Epithelial cell of prostate (primary cell): ENCODE measurements at regions not wholly inside any gene's neighbourhood (a gene's known extent, or its start where the extent isn't known, plus 50 kb on each side); places are given as distances from the start of the nearest gene placed in this dataset.
A peak's percentile ranks its signal among the peaks of the same experiment; 100 is the strongest.
"Not testable (repeated sequence)": the region's sequence is repeated elsewhere in the genome, so short reads cannot be mapped to it uniquely, and the experiment has no call there.

Source experiments
- DNase-seq: peaks from one replicate; pipeline ENCODE4 v3.0.0-alpha.2; 2011; ENCODE audit warnings: low read depth, low spot score
- H3K27ac ChIP-seq: fragments of 450-650 bp; 2 replicates; pipeline ENCODE4 v1.5.1; 2017; ENCODE audit warnings: mild to moderate bottlenecking

- no peak overlapping the region for H3K27ac ChIP-seq
- DNase-seq: no peak
Measured at GRCh38 chr2:180258041-180258537, 251.0 kb upstream of the CWC22 start.

DNA sequence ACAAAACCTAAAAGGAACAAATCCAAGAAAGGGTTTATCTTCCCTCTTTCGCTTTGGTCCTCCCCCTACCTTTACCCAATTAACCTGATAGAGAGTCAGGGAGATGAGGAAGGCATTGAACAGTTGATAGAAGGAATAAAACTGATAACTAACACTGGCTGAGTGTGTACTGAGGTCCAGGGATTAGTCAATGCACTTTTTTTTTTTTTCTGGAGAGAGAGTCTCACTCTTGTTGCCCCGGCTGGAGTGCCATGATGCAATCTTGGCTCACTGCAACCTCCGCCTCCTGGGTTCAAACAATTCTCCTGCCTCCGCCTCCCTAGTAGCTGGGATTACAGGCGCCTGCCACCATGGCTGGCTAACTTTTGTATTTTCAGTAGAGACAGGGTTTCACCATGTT is 250.2 kb upstream of the CWC22 start:
- no peak overlapping the region for H3K27ac ChIP-seq
- DNase-seq: no peak

- DNase-seq: no peak
- no peak overlapping the region for H3K27ac ChIP-seq
Measured at GRCh38 chr2:180255981-180256380, 248.9 kb upstream of the CWC22 start.

DNA sequence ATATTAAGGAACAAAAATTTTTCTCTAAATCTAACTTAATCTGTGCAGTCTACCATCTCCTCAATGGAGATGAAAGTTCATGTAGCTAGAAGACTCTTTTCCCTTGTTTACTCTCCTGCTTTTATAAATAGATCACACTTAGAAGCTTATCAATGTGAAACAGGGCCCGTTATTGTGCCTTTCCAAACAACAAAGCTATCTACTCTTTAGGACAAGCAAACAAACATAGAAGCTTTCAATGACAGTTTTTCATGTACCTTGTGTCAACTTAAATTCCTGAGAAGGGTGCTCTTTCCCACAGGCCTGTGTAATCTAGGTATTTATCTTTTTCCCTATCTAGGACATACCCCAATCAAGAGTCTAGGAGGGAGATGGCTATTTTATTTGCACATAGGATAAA is 247.8 kb upstream of the CWC22 start:
- DNase-seq: no peak
- no peak overlapping the region for H3K27ac ChIP-seq

DNA sequence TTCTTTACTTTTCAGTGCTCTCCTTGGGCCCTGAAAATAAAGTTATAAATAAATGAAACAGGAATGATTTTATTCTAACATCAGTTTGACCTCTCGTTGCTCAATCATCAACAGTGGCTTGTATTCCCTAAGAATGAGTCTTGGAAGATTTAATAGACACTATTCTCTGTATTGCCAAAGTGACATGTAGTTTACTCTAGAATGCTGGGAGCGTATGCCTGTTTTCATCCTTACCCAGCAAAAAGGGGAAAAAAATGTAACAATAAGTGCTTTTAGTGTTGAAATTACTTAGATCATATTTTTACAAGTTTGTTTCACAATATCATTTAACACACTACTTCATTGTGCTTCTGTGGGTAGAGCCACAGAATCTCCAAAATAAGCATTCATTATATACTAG is 240.6 kb upstream of the CWC22 start:
- DNase-seq: no peak
- no peak overlapping the region for H3K27ac ChIP-seq

GRCh38 chr2:180246268-180246667 is 239.2 kb upstream of the CWC22 start:
- no peak for DNase-seq
- H3K27ac ChIP-seq: no peak overlapping the region

DNA sequence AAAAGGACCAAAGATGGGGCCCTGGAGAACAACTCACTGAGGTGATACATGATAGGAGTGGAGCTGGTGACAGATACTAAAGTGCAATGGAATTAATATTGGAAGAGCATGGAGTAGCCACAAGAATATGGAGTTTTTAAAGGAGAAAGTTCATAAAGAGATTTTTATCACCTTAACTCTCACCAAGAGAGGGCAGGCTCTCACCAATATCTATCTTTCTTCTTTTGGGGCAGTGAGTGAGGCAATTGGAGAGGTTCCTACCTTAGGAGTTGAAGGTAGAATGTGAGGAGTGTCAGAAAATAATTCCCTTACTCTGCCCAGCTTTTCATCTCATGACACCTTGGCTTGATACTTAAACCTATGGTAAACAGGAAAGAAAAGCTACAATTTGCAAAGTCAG is 233.7 kb upstream of the CWC22 start:
- no peak for DNase-seq
- H3K27ac ChIP-seq: no peak overlapping the region

- no peak for DNase-seq
- H3K27ac ChIP-seq: no peak overlapping the region
Measured at GRCh38 chr2:180238729-180239128, 231.6 kb upstream of the CWC22 start.

DNA sequence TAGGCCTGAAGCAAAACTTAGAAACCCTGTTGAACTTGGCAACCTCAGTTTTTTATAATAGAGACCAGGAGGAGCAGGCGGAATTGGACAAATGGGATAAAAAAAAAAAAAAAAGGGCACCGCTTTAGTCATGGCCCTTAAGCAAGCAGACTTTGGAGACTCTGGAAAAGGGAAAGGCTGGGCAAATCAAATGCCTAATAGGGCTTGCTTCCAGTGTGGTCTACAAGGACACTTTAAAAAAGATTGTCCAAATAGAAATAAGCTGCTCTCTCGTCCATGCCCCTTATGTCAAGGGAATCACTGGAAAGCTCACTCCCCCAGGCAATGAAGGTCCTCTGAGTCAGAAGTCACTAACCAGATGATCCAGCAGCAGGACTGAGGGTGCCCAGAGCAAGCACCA is 229.0 kb upstream of the CWC22 start:
- H3K27ac ChIP-seq, DNase-seq: not testable (repeated sequence)

GRCh38 chr2:180235506-180235905 is 228.4 kb upstream of the CWC22 start:
- not testable (repeated sequence) for DNase-seq, H3K27ac ChIP-seq

- DNase-seq, H3K27ac ChIP-seq: not testable (repeated sequence)
Measured at GRCh38 chr2:180234991-180235390, 227.9 kb upstream of the CWC22 start.

DNA sequence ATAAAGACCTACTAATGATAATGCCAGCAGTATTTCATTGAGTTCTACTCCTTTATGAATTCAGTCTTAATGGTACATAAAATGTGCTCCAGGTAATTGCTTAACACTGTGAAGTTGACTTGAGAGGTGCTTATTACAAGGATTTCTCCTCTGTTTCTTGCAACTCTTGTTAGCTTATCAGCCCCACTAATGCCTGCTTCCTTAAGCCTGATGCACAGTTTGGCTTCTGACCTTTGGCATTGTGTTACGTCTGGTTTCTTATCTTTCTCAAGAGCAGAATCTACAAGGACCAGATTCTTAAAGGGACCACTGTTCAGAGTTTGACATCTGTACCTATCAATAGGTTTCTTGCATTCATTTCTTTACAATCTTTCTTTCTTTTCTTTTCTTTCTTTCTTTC is 223.9 kb upstream of the CWC22 start:
- no peak overlapping the region for H3K27ac ChIP-seq
- DNase-seq: no peak

- no peak overlapping the region for H3K27ac ChIP-seq
Measured at GRCh38 chr2:180227461-180227860, 220.4 kb upstream of the CWC22 start.

DNA sequence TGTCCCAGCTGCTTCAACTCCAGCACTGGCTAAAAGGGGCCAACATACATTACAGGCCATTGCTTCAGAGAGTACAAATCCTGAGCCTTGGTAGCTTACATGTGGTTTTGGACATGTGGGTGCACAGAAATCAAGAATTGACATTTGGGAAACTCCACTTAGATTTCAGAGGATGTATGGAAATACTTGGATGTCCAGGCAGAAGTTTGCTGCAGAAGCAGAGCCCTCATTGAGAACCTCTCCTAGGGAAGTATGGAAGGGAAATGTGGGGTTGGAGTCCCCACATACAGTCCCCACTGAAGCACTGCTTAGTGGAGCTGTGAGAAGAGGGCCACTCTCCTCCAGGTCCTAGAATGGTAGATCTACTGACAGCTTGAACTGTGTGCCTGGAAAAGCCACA is 218.0 kb upstream of the CWC22 start:
- H3K27ac ChIP-seq: no peak overlapping the region
- DNase-seq: no peak

More at GRCh38 chr2:180227461-180227860, 220.4 kb upstream of the CWC22 start:
- DNase-seq: no peak

DNA sequence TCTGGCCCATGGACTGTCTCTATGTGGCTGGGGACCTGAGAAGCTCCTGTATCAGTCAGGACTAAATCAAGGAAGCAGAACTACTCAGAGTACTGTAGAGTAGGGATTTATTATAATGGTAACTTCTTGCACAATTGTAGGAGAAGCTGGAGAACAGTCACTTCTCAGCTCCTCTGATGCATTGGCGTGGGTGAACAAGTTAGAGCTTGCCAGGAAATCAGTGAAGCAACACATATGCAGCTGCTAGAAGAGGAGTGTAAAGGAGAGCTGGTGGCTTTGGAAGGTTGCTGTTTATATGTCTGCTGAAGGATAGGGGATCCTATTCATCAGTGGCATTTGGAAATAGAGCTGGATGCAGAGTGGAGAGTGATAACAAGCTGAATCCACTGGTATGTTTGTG is 215.5 kb upstream of the CWC22 start:
- peak; percentile 86 for DNase-seq
- H3K27ac ChIP-seq: no peak overlapping the region

GRCh38 chr2:180219491-180219890 is 212.4 kb upstream of the CWC22 start:
- DNase-seq: no peak
- no peak overlapping the region for H3K27ac ChIP-seq

DNA sequence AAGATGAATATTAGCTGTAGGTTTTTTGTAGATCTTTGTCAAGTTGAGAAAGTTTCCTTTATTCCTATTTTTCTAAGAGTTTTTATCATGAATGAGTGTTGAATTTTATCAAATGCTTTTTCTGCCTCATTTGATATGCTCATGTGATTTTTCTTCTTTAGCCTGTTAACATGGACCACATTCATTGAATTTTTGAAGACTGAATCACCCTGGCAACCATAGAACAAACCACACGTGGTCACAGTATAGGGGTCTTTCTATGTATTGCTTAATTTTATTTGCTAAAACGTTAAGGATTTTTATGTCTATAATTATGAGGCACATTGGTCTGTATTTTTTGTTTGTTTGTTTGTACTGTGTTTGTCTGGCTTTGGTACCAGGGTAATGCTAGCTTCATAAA is 201.7 kb upstream of the CWC22 start:
- no peak overlapping the region for H3K27ac ChIP-seq

GRCh38 chr2:180205621-180206235 is 198.6 kb upstream of the CWC22 start:
- no peak overlapping the region for H3K27ac ChIP-seq
- DNase-seq: no peak

More for the DNA sequence above, 201.7 kb upstream of the CWC22 start:
- DNase-seq: no peak

DNA sequence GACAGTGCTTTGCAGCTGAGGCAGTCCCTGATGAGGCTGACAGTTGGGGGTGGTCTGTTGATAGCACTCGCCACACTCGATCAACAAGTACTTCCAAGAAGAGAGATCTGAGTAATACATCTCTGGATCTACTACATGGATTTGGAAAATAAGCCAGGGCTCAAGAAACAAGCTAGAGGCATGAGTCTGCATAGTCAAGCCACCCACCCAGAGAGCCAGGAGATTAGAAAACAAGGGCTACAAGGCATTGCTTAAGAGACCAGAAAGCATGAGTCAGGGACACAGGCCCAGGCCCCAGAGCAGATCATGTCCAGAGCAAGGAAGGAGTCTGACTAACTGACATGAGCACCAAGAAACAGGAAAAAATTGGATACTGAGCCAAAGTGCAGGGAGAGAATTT is 196.9 kb upstream of the CWC22 start:
- peak; percentile 64 for DNase-seq
- no peak overlapping the region for H3K27ac ChIP-seq

DNA sequence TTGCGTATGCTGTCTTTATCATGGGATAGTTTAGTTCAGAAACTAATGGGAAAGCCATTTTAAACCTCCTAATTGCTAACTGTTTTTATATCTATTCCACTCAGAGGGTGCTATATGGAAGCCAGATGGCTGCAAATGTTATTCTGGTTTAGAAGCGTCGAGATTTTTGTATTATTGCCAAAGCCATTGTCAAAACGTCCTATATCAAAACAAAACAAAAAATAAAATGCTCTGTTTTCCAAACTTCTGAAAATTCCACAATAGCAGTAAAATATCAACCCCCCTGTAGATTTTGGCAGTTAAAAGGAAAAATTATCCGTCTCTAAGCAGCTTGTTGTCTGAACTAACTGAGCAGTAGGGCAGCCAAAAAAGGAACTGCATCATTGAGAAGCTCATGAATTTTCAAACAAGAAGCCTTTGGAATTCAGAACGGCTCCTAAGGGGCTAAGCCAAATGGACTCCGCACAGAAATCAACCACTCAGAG is 195.4 kb upstream of the CWC22 start:
- no peak for DNase-seq

DNA sequence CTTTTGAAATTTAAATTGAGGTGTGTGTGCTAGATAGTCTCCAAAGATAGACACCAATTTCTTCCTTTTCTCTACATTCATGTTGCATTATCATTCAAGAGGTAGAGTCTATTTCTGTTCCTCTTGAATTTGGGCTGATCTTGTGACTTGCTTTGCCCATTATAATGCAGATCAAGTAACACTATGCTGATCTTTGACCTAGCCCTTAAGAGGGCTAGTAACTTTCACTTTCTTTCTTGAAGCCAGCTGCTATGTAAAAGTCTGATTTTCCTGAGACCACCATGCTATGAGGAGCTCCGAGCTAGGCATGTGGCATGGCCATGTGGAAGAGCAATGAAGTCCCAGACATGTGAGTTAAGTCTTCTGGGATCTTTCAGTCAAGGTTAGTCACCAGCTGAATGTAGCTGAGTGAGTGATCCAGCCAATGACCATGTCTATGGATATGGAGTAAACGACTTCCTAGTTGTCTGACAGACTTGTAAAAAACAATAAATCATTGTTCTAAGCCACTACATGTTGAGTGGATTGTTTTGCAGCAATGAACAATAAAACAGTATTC is 189.4 kb upstream of the CWC22 start:
- peak; percentile 55 for DNase-seq

More for the DNA sequence above, 195.4 kb upstream of the CWC22 start:
- H3K27ac ChIP-seq: no peak overlapping the region

DNA sequence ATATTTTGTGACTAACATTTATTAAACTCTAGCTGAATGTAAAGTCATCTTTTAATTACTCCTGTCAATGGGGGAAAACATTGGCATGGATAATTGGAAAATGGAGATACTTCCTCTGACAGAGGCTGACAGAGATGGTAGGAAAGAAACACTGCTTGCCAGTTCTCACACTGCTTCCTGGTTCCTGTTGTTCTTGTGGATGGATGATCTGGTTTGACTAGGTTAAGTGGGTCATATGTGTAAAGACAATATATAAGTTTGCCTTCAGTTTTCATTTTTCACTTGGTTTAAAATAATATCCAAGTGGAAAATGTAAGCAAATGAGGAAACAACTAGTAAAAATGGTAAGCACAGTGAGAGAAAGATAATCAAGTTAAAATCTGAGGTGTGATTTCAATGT is 188.8 kb upstream of the CWC22 start:
- DNase-seq: no peak
- H3K27ac ChIP-seq: no peak overlapping the region

More for the DNA sequence above, 189.4 kb upstream of the CWC22 start:
- no peak overlapping the region for H3K27ac ChIP-seq
